HPDE6-E6E7 (cell line): ENCODE measurements at regions not wholly inside any gene's neighbourhood (a gene's known extent, or its start where the extent isn't known, plus 50 kb on each side); places are given as distances from the start of the nearest gene placed in this dataset.

Experiments
- DNase-seq: peaks from one replicate; pipeline ENCODE4 v3.0.0; 2011; ENCODE audit warnings: missing footprints; ENCODE audit errors: extremely low spot score

- no peak for DNase-seq
These were observed 656.2 kb upstream of the CHAC2 start for GRCh38 chr2:53111406-53111805.

GRCh38 chr2:53111004-53111403 is 656.6 kb upstream of the CHAC2 start:
- no peak for DNase-seq

GRCh38 chr2:53108246-53108645 is 659.4 kb upstream of the CHAC2 start:
- no peak for DNase-seq

GRCh38 chr2:53104263-53104662 is 663.3 kb upstream of the CHAC2 start:
- DNase-seq = peak; percentile 17

GRCh38 chr2:53103679-53104078 is 663.9 kb upstream of the CHAC2 start:
- no peak for DNase-seq

DNA sequence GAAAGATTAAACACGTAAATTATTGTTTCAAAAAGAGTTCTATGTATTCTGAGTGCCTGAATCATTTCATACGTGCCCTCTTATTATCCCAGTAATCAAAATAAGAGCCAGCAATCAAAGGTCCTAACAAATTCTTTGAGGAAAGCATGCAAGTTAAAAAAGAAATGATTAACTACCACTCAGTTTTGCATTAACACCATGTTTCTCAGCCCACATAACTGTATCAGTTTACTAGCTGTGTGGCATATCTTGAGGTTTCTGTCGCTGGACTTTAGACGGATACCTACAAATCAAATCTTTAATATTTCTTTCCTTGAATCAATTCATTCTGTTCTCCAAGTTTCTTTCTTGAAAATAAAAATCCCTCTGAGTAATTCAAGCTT is 668.9 kb upstream of the CHAC2 start:
- DNase-seq = no peak

DNA sequence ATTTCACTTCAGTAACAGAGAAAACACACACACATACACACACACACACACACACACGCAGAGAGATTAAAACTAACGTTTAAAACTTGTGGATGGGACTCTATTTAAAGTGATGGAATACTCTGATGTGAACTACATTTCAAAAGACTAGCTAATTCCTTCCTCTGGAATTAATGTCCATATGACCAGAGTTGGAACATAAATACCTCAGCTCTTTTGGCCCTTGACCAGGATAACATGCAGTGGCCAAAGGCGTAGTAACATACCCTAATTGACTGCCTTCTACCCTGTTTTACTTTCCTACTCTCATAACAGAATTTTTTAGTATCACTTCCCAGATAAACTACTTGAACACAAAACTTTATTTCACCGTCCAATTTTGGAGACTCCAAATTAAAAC is 671.3 kb upstream of the CHAC2 start:
- no peak for DNase-seq

DNA sequence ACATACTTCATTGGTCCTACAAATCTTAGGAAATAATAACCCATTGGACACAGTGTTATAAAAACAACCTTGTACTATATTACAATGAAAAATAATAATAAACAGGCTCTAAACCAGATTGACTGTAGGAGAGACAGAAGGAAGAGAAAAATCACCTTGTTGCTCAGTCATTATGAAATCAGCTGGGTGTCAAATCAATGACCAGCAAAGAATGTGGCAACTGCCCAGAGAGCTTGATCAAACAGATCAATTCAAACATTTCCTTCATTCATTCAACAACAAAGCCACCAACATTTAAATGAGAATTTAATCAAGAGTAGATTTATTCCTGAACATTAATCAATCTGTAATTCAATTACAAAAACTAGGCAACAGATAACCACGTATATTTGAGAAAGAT is 671.9 kb upstream of the CHAC2 start:
- DNase-seq = no peak

DNA sequence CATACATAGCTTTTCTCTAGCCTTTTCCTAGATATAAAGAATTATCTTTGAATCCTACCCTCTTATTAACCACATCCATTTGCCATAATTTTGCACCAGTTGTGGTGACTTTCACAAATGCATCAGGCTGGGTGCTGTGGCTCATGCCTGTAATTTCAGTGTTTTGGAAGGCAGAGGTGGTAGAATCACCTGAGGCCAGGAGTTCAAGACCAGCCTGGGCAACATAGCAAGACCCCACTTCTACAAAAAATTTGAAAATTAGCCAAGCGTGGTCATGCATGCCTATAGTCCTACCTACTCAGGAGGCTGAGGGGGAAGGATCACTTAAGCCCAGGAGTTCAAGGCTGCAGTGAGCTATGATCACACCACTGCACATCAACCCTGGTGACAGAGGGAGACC is 672.4 kb upstream of the CHAC2 start:
- no peak for DNase-seq

DNA sequence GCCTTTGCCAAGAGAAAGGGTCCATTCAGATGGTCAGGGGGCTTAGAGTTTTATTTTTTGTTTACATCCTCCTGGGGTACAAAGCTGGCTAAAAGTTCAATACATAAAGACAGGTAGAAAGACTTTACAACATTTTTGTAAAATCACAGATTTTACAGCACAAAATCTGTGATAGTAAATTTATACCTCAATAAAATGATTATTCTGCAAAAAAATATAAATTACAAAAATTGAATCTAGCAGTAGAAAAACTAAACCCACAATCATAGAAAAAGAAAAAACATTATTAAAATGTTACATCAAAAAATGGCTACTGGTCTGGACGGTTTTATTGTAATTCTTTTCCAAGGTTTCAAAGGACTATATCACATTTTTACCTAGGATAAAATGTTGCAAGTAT is 674.2 kb upstream of the CHAC2 start:
- DNase-seq = no peak

- DNase-seq = no peak
These were observed 676.4 kb upstream of the CHAC2 start for GRCh38 chr2:53091183-53091582.

DNA sequence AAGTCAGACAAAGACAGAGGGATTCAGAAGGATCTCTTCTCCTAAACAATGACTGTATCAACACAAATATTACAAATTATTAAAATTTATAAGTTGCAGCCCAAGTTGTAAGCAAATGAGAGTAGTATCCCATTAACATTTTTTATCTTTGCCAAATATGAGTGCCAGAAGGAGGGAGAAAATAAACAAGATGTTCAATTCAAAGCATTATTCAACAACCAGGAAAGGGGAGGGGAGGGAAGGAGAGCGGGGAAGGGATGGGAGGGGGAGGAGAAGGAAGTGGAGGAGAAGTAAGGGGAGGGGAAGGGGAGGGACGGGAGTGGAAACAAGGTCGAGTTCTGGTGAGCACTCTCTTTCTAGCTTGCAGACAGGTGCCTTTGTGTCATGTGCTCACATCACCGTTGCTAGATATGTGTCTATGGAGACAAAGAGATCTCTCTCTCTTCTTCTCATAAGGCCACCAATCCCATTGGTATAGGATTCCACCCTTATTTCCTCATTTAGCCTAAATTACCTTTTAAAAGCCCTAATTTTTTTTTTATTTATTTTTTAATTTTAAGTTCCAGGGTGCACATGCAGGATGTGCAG is 679.6 kb upstream of the CHAC2 start:
- no peak for DNase-seq

- peak; percentile 5 for DNase-seq
These were observed 680.2 kb upstream of the CHAC2 start for GRCh38 chr2:53087262-53087873.

GRCh38 chr2:53077413-53077812 is 690.2 kb upstream of the CHAC2 start:
- DNase-seq = no peak

- DNase-seq = no peak
These were observed 691.8 kb upstream of the CHAC2 start for GRCh38 chr2:53075760-53076159.

GRCh38 chr2:53067533-53067932 is 700.1 kb upstream of the CHAC2 start:
- no peak for DNase-seq

DNA sequence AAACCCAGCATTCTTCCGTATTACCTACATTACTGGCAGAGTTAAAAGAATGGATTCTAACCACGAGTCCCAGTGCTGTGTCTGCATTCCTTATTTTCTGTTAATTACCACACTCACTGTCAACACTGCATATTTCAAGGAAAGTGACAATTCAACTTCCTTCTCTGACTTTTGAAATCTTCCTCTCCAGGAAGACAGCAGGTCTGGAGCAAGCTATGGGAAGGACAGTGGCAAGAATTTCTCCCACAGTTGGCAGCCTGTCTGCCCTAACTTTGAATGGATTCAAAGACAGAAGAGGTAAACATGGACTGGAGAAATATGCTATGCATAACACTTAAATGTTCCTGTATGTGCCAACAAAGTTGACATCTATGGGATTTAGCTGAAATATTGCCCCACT is 700.5 kb upstream of the CHAC2 start:
- no peak for DNase-seq

DNA sequence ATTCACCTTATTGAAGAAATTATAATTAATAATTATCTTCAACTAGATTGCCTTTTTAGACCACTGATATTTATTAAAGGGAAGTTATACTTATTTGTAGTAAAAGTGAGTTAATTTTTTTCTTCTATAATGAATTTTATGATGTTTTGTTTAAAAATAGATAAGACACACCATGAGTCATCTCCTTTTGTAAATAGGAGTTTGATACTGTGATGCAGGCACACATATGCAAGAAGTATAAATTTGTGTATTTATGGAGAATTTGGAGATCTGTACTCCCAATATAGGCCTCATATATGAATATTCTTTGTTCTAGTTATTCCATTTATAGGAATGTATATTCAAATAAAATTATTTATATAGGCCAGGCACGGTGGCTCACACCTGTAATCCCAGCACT is 703.5 kb upstream of the CHAC2 start:
- DNase-seq = no peak

DNA sequence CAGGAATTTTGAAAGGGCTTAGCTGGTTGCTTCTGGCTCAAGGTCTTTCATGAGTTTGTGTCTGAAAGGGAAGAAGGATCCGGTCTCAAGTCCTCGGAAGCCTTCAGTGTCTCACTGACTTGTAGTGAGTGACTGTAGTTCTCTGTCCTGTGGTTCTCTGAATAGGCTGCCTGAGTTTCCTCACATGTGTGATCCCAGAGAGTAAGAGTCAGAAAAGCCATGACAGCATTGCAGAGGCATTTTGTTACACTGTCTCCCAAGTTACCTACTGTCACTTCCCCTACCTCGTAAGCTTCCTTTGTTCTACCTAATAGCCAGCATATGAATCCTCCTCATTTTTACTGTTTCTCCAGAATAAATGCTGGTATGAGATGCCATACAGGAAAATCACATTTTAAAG is 709.1 kb upstream of the CHAC2 start:
- peak; percentile 21 for DNase-seq

DNA sequence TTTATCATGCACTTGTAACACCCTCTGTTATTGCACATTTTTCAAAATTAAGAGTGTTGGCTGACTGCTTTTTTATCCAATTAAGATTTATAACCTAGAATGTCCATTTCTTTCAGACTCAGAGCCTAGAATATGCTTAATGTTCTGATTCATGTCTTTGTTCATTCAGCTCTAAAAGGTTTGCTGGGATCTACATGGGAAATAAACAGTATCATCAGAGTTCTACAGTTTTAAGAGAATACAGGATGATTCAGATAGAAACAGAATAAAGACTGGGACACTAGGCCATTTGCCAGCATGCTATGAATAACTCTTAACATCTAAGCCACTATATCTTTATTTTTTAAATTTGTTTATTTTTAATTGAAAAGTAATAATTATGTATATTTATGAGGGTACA is 713.7 kb upstream of the CHAC2 start:
- no peak for DNase-seq

DNA sequence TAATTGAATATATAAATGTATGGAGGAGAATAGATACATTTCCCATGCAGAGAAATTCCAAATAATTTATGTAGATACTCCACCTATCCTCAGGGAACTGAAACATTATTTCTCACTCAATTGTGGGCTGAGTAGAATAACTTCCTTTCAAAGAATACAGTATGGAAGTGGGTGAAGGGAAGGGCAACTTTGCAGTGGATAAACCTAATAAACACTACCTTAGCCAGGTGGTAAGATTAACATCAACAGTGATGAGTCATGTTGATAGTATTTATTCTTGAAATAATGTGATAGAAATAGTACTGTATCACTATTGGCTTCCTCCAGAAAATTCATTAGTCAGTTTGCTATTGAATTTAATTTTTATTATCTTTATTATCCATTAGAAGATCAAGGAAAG is 716.4 kb upstream of the CHAC2 start:
- no peak for DNase-seq

GRCh38 chr2:53040536-53041229 is 726.9 kb upstream of the CHAC2 start:
- no peak for DNase-seq

GRCh38 chr2:53036196-53036595 is 731.4 kb upstream of the CHAC2 start:
- no peak for DNase-seq

DNA sequence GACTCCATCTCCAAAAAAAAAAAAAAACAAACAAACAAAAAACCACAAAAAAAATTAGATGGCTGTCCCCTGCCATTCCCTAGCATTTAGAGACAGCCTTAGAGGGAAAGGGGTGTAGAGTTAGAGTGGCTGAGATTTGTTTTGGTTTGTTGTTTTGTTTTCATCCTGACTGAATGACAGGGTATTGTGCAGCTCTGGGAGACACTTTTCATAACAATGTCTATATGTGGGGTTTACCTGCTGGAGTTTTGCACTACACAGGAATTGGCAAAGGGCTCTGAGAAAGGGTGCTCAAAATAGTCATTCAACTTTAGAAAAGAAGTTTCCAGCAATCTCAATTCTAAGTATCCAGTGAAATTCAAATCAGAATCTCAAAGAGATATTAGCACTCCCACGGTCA is 732.5 kb upstream of the CHAC2 start:
- no peak for DNase-seq
